HAP-1 (cell line): ENCODE measurements at regions not wholly inside any gene's neighbourhood (a gene's known extent, or its start where the extent isn't known, plus 50 kb on each side); places are given as distances from the start of the nearest gene placed in this dataset.

Source experiments
- DNase-seq, 2 experiments: peaks; one replicate each; pipeline ENCODE4 v3.0.0-alpha.2; 2016 to 2020; ENCODE audit warnings: low spot score in 2 of 2
- H3K27me3 ChIP-seq: fragments of 250-450 bp; sonication (Bioruptor Pico); 2 replicates; pipeline ENCODE4 v1.5.1; 2020; ENCODE audit warnings: low read depth, mild to moderate bottlenecking, moderate library complexity
- H3K36me3 ChIP-seq: fragments of 250-450 bp; sonication (Bioruptor Pico); replicated peaks from 2 replicates; pipeline ENCODE4 v1.5.1; 2020; ENCODE audit warnings: mild to moderate bottlenecking
- H3K4me1 ChIP-seq: fragments of 250-450 bp; sonication (Bioruptor Pico); 2 replicates; pipeline ENCODE4 v1.5.1; 2020; ENCODE audit warnings: mild to moderate bottlenecking
- H3K4me3 ChIP-seq: fragments of 250-450 bp; sonication (Bioruptor Pico); 2 replicates; pipeline ENCODE4 v1.5.1; 2020; ENCODE audit warnings: mild to moderate bottlenecking, moderate library complexity
- H3K9me3 ChIP-seq: fragments of 250-450 bp; sonication (Bioruptor Pico); 2 replicates; pipeline ENCODE4 v1.5.1; 2020; ENCODE audit warnings: mild to moderate bottlenecking, moderate library complexity
- in situ Hi-C: fragments of 300-500 bp; cut with MboI; formaldehyde crosslinking; loops from 3 replicates; pipeline ENCODE4 v1.14.3; 2020; ENCODE audit warnings: low sequenced_read_pairs, inconsistent platforms, mixed read lengths

GRCh38 chr1:78755986-78756385 lies 106.4 kb downstream of the IFI44 start:
- no peaks in the 10 kb centered on the region for H3K27me3 ChIP-seq
- H3K36me3 ChIP-seq: no peaks in the 10 kb centered on the region
- no peak overlapping the region for H3K4me3 ChIP-seq
- DNase-seq: no peak
- no peaks in the 10 kb centered on the region for H3K4me1 ChIP-seq
- in situ Hi-C loops: no loop called here
- H3K9me3 ChIP-seq: no peaks in the 10 kb centered on the region

DNA sequence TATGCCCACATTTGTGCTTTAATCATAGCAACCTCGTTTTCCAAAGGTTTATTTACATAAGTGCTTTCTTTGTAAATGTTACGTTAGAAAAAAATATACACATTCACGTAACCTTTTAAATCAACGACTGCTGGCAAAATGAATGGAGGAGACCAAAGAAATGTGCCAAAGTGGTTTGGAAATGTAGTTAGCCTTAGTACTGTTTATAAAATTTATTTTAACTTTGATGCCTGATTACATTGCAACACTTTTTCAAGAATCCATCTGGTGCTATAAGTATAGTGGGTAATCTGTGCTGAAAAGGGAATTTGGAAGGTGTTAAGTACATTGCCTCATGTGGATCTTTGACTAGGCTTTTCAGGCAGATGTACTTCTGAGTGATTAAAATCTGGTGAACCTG lies 108.9 kb downstream of the IFI44 start:
- no peak for DNase-seq
- Histone ChIP-seq H3K27me3 (no peaks in the 10 kb centered on the region), H3K36me3 (no peaks in the 10 kb centered on the region), H3K4me3 (no peak overlapping the region), H3K9me3 (no peaks in the 10 kb centered on the region), H3K4me1 (no peaks in the 10 kb centered on the region)
- in situ Hi-C loops: no loop called here

- Histone ChIP-seq H3K9me3 (no peaks in the 10 kb centered on the region), H3K4me1 (no peaks in the 10 kb centered on the region), H3K4me3 (no peak overlapping the region), H3K27me3 (no peaks in the 10 kb centered on the region), H3K36me3 (no peaks in the 10 kb centered on the region)
- DNase-seq: no peak
- in situ Hi-C loops: no loop called here
Observed at GRCh38 chr1:78759881-78760280, 110.2 kb downstream of the IFI44 start.

DNA sequence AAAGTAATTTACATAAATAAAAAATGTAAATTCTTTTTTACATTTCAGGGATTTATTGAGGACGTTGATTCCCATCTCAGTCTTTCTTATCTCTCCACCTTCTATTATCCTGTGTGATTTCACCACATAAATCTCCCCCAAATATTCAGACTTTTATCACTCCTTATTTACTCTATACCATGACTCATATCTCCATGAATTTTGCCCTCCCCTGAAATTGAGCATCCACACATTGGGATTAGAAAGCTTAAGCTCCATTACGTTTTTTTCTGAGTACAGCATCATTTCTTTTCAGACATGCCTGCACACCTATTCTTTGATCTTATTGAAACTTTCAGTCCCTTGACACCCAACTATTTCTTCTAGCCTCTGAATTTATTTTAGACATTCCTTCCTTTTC lies 111.2 kb downstream of the IFI44 start:
- Histone ChIP-seq H3K4me3 (no peak overlapping the region), H3K9me3 (no peaks in the 10 kb centered on the region), H3K27me3 (no peaks in the 10 kb centered on the region), H3K36me3 (no peaks in the 10 kb centered on the region), H3K4me1 (no peaks in the 10 kb centered on the region)
- no peak for DNase-seq
- in situ Hi-C loops: no loop called here

DNA sequence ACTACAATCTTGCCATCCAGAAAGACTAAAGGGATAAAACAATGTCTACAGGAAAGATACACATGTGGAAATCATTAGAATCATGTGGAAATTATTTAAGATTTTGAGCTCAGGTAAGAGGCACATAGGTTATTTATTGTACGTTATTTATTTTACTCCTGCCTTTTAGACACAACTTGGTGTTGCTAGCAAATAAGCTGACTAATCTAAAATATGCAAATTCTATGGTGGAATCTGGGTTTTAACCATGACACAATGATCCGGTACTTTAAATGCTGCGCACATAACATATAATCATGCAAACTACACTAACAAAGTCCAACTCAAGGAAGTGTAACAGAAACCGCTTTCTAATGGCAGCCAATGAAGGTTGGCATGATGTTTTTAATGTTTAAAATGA lies 112.5 kb downstream of the IFI44 start:
- no peaks in the 10 kb centered on the region for H3K27me3 ChIP-seq
- DNase-seq: no peak
- no peaks in the 10 kb centered on the region for H3K36me3 ChIP-seq
- in situ Hi-C loops: no loop called here
- no peaks in the 10 kb centered on the region for H3K4me1 ChIP-seq
- no peaks in the 10 kb centered on the region for H3K9me3 ChIP-seq
- H3K4me3 ChIP-seq: no peak overlapping the region

DNA sequence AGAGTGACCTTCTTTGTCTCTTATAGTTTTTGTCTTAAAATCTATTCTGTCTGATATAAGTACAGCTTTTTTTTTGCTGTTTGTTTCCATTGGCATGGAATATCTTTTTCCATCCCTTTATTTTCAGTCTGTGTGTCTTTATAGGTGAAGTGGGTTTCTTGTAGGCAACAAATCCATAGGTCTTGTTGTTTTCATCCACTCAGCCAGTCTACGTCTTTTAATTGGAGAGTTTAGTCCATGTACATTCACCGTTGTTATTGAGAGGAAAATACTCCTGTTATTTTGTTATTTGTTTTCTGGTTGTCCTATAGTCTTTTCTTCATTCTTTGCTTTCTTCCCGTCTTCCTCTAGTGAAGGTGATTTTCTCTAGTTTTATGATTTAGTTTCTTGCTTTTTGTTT lies 115.9 kb downstream of the IFI44 start:
- H3K9me3 ChIP-seq: no peaks in the 10 kb centered on the region
- no peak for DNase-seq
- H3K4me1 ChIP-seq: no peaks in the 10 kb centered on the region
- H3K36me3 ChIP-seq: no peaks in the 10 kb centered on the region
- in situ Hi-C loops: no loop called here
- no peaks in the 10 kb centered on the region for H3K27me3 ChIP-seq
- H3K4me3 ChIP-seq: no peak overlapping the region

DNA sequence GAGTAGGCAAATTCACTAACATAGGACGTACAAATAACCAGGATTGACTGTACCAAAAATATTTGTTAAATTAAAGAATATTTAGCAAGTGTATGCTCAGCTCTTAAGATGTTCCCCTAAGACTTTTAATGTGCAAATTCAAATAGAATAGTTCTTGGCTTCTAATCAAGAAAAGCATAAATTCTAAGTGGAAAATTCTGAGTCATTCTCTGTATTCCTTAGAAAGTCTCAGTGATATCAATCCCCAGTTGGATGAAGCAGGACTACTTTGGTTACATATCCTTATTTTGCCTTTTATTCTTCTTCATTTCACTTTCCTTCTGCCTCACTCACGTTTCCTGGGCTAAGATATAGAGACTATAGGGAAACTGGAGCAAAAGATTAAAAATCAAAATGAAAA lies 130.2 kb downstream of the IFI44 start:
- no peaks in the 10 kb centered on the region for H3K4me1 ChIP-seq
- no peaks in the 10 kb centered on the region for H3K9me3 ChIP-seq
- no peaks in the 10 kb centered on the region for H3K36me3 ChIP-seq
- DNase-seq: no peak
- in situ Hi-C loops: no loop called here
- H3K27me3 ChIP-seq: no peaks in the 10 kb centered on the region
- no peak overlapping the region for H3K4me3 ChIP-seq

DNA sequence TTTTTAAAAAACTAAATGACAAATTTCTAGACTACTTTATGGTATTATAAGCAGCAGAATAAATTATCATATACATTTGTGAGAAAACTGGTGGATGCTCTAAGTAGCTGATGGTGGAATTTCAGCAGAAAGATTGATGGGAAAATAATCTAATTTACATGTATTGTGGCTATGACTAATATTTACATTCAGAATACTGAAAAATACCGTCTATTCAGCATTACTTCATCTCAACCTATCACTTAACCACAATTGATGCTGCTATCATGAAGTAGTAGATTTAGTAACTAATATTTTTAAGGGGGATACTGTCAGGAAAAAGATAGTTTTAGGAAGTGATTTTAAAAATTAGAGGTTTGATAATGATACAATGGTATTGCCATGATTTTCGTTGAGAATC lies 137.9 kb downstream of the IFI44 start:
- in situ Hi-C loops: no loop called here
- H3K4me3 ChIP-seq: no peak overlapping the region

DNA sequence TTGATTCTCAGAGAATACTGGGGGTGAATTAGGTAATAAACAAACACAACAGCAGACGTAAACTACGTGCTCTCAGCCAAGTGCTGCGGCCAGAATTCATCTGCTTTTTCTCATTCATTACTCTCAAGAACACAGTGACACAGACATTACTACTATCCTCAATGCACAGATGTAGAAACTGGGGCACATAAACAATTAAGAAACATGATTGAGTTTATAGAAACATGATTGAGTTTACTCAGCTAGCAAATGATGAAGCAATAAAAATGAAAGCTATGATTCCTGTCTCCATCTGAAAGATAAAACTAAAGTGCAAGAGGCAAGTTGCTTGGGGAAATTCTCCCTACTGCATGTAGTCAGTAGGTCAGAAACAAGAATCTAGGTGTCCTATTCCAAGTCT lies 140.5 kb downstream of the IFI44 start:
- Histone ChIP-seq H3K9me3 (no peaks in the 10 kb centered on the region), H3K27me3 (no peaks in the 10 kb centered on the region), H3K4me3 (no peak overlapping the region), H3K36me3 (no peaks in the 10 kb centered on the region), H3K4me1 (no peaks in the 10 kb centered on the region)
- in situ Hi-C loops: no loop called here
- DNase-seq: no peak

More for the DNA sequence above, 137.9 kb downstream of the IFI44 start:
- no peak for DNase-seq
- Histone ChIP-seq H3K36me3 (no peaks in the 10 kb centered on the region), H3K27me3 (no peaks in the 10 kb centered on the region), H3K4me1 (no peaks in the 10 kb centered on the region), H3K9me3 (no peaks in the 10 kb centered on the region)

DNA sequence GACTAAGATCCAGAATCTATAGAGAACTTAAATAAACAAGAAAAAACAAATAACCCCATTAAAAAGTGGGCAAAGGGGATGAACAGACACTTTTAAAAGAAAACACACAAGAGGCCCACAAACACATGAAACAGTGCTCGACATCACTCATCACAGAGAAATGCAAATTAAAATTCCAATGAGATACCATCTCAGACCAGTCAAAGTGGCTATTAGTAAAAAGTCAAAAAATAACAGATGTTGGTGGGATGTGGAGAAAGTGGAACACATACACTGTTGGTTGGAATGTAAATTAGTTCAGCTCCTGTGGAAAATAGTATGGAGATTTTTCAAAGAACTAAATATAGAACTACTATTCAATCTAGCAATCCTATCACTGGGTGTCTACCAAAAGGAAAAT lies 143.1 kb downstream of the IFI44 start:
- no peak overlapping the region for H3K4me3 ChIP-seq
- in situ Hi-C loops: no loop called here
- DNase-seq: no peak

DNA sequence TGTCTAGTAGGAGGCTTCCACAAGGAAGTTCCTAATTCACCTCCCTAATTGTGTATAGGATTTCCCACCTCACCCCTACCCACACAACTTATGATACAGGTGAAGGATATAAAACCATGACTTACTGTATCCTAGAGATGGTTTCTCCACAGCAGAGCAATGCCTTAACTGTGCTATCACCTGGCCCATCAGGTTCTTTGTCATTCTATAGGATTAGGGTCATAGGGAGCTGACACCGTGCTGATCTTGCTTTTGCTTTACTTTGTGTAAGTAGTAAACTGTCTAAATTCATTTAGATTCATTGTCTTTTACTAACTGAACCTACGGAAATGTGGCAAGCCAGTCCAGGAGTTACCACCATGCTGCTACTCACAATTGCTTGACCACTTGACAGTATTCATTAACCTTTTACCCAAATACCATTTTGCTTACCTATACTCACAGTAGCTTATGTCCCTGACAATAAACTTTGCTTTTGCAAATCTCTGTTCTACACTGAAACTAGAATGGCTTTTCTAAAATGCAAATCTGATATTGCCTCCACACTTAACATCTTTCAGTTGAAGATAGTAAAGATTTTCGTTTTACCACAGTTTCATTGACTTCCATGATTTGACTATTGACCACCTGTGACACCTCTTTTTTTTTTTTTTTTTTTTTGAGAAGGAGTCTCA lies 147.6 kb downstream of the IFI44 start:
- DNase-seq: no peak
- in situ Hi-C loops: no loop called here
- Histone ChIP-seq H3K4me1 (no peaks in the 10 kb centered on the region), H3K9me3 (no peaks in the 10 kb centered on the region), H3K27me3 (no peaks in the 10 kb centered on the region), H3K4me3 (no peak overlapping the region), H3K36me3 (no peaks in the 10 kb centered on the region)

More for the DNA sequence above, 143.1 kb downstream of the IFI44 start:
- no peaks in the 10 kb centered on the region for H3K27me3 ChIP-seq
- H3K4me1 ChIP-seq: no peaks in the 10 kb centered on the region
- no peaks in the 10 kb centered on the region for H3K9me3 ChIP-seq
- no peaks in the 10 kb centered on the region for H3K36me3 ChIP-seq

DNA sequence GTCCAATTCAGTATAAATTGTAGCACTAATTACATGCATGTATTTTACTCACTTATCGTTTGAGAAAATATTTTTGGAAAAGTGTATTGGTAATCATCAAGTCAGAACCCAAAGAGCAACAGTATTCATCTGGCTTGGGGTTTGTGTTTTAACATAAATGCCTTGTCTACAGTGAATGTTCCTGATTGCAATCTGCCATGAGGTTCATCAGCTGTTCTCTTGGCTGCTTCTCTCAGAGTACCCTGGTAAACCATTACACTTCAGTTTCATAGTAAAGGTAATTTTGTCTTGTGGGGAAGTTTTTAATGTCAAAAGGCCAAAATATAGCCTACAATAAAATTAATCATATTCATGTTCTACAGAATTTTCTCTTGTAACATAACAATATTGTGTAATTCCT lies 150.3 kb downstream of the IFI44 start:
- H3K36me3 ChIP-seq: no peaks in the 10 kb centered on the region
- H3K9me3 ChIP-seq: no peaks in the 10 kb centered on the region
- no peaks in the 10 kb centered on the region for H3K27me3 ChIP-seq
- no peak overlapping the region for H3K4me3 ChIP-seq
- DNase-seq: no peak
- H3K4me1 ChIP-seq: no peaks in the 10 kb centered on the region
- in situ Hi-C loops: no loop called here

DNA sequence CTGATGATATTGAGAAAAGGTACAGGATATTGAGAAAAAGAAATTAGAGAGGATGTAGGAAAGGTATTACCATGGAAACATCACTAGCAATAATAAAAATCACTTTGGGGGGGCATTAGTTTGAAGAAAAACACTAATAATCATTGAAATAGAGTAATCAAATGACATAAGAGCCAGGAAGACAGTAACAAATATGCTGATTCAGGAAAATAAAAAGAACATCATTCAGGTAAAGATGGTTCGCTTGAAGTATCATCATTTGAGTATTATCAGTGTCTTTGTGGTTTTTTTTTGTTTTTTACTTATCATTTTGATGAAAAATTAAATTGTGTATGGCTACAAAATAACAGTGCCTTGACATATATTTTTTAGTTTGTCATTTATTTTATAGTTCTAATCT lies 164.5 kb downstream of the IFI44 start:
- H3K9me3 ChIP-seq: no peaks in the 10 kb centered on the region
- no peaks in the 10 kb centered on the region for H3K27me3 ChIP-seq
- H3K4me3 ChIP-seq: no peak overlapping the region
- in situ Hi-C loops: no loop called here
- DNase-seq: no peak
- no peaks in the 10 kb centered on the region for H3K36me3 ChIP-seq
- no peaks in the 10 kb centered on the region for H3K4me1 ChIP-seq

DNA sequence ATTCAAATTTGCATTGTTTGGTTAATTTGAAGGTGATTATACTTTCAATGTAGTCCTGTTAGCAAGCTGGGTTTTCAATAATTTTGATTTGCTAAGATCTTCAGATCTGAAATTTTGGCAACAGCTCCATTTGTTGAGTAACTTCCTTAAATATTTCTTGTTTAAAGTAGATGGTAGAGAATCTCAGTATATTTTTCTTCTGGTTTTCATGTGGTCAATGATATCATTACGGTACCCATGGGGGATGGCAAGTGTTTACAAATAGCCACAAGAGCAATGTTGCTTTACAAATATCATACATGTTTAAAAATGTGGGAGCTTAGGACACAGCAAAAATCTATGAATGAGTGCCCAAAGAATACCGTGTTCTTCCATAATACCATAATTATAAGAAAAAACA lies 175.9 kb downstream of the IFI44 start:
- H3K36me3 ChIP-seq: no peaks in the 10 kb centered on the region
- H3K4me1 ChIP-seq: no peaks in the 10 kb centered on the region
- DNase-seq: no peak
- in situ Hi-C loops: no loop called here
- H3K4me3 ChIP-seq: no peak overlapping the region
- no peaks in the 10 kb centered on the region for H3K27me3 ChIP-seq
- H3K9me3 ChIP-seq: no peaks in the 10 kb centered on the region

DNA sequence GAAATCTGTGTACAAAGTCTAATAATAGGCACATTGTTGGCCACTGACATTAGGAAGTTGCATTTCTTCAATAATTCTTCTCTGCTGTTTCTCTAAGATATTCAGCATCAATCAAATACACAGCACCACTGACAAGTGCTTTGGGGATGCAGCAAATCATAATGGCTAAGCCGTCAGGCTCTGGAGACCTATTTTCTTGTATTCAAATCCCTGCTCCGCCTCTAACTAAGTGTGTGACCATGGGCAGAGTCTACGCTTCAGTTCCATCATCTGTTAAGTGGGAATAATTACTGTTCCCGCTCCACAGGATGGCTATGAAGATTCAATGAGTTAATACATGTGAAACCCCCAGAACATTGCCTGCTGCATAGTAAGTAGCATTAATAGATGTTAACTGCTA lies 176.9 kb downstream of the ADGRL4 start:
- in situ Hi-C loops: no loop called here
- Histone ChIP-seq H3K4me3 (no peak overlapping the region), H3K36me3 (no peaks in the 10 kb centered on the region), H3K9me3 (no peaks in the 10 kb centered on the region), H3K27me3 (no peaks in the 10 kb centered on the region; the same call in 1 of the 2 replicates), H3K4me1 (no peaks in the 10 kb centered on the region)
- DNase-seq: no peak
